ENCODE measurements at regions not wholly inside any gene's neighbourhood (a gene's known extent, or its start where the extent isn't known, plus 50 kb on each side); places are given as distances from the start of the nearest gene placed in this dataset.

DNA sequence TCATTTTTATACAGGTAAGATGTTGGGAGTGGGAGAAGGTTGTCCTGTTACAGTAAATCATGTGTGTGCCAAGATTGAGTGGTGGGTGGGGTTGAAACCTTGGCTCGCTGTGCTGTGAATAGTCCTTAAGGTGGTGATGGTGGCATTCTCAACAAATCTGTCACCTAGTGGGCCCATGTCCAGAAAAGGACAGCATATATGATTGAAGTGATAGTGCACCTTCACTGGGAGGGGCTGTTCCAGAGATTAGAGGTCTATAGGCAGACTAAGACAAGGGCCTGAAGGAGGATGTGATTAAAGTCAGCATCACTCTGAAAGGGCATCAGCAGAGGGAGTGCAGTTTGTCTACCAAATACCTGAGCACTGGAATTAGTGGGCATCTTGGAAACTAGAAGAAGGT lies 374.2 kb upstream of the C2CD4B start:
- POLR2A ChIA-PET: no interaction called here
- ATAC-seq (no peak), DNase-seq (no peak)
- Mint-ChIP-seq H3K27me3 (peaks cover 0 to 12% (median 3%) of the 10 kb centered on the region in 5 donors), H3K36me3 (no peaks in the 10 kb centered on the region), H3K4me3 (no peak overlapping the region), H3K9me3 (peaks cover 0 to 1% (median 0%) of the 10 kb centered on the region in 11 donors), H3K27ac (no peak overlapping the region), H3K4me1 (no peaks in the 10 kb centered on the region)
- intact Hi-C loops (cut with micrococcal nuclease): no loop called here
- Histone ChIP-seq H3K27me3 (ENCODE audit: control insufficient read depth in 2 of 2, insufficient read depth in 2 of 2, low read length in 2 of 2) (no peaks in the 10 kb centered on the region), H3K4me3 (ENCODE audit: low read length) (no peak overlapping the region), H3K9me3 (ENCODE audit: control insufficient read depth in 2 of 3, low read length in 3 of 3) (no peaks in the 10 kb centered on the region), H3K4me1 (ENCODE audit: control insufficient read depth in 2 of 2, insufficient read depth in 2 of 2, low read length in 2 of 2) (no peaks in the 10 kb centered on the region), H3K27ac (ENCODE audit: low read depth, low read length) (no peak overlapping the region), H3K36me3 (ENCODE audit: control insufficient read depth in 2 of 3, insufficient read depth in 3 of 3, low read length in 3 of 3) (no peaks in the 10 kb centered on the region)
- CTCF ChIA-PET: no interaction called here

DNA sequence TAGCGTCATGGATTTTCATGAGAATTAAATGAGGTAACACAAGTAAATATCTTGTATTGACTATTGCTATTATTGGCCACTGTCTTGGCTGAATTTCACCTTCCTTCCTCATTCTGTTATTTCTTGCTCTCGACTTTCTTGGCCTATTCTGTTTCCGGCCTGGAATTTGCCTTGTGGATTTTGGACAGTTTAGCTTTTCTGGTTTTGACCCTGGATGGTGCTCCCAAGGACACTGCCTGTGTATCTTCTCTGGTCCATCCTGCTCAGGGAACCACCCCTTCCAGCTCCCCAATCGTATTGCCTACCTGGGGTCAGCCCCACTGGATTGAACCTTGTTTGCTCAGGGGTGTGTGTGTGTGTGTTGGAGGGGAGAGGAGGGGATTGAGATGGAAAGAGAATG lies 376.2 kb upstream of the C2CD4B start:
- H3K36me3 Mint-ChIP-seq: no peaks in the 10 kb centered on the region

DNA sequence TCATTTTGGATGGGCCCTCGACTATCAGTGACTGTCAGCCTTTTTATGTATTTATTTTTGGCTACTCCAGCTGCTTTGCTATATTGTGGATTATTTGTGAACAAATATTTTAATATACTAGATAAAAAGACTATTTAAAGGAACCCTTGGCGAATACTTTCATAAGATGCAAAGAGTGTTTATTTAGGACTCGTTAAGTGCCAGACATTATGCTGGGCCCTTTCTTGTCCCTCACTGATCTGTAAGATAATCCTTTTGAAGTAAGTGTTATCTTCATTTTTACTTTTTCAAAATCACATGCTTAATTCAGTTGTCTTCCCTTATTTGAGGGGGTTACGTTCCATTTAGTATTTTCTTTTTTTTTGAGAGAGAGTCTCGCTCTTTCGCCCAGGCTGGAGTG lies 376.8 kb upstream of the C2CD4B start:
- peaks cover 0 to 12% (median 3%) of the 10 kb centered on the region in 5 donors for H3K27me3 Mint-ChIP-seq
- ATAC-seq (no peak), DNase-seq (no peak)
- intact Hi-C loops (cut with micrococcal nuclease): no loop called here
- Histone ChIP-seq H3K4me1 (ENCODE audit: control insufficient read depth in 2 of 2, insufficient read depth in 2 of 2, low read length in 2 of 2) (no peaks in the 10 kb centered on the region), H3K36me3 (ENCODE audit: control insufficient read depth in 2 of 3, insufficient read depth in 3 of 3, low read length in 3 of 3) (no peaks in the 10 kb centered on the region), H3K9me3 (ENCODE audit: control insufficient read depth in 2 of 3, low read length in 3 of 3) (no peaks in the 10 kb centered on the region), H3K27me3 (ENCODE audit: control insufficient read depth in 2 of 2, insufficient read depth in 2 of 2, low read length in 2 of 2) (no peaks in the 10 kb centered on the region), H3K27ac (ENCODE audit: low read depth, low read length) (no peak overlapping the region), H3K4me3 (ENCODE audit: low read length) (no peak overlapping the region)
- ChIA-PET CTCF (no interaction called here), POLR2A (no interaction called here)
- H3K4me1 Mint-ChIP-seq: no peaks in the 10 kb centered on the region
- H3K36me3 Mint-ChIP-seq: no peaks in the 10 kb centered on the region
- H3K9me3 Mint-ChIP-seq: peaks cover 0 to 2% (median 0%) of the 10 kb centered on the region in 11 donors
- no peak overlapping the region for H3K27ac Mint-ChIP-seq
- no peak overlapping the region for H3K4me3 Mint-ChIP-seq

More for the DNA sequence above, 376.2 kb upstream of the C2CD4B start:
- Mint-ChIP-seq H3K9me3 (peaks cover 0 to 2% (median 0%) of the 10 kb centered on the region in 11 donors), H3K4me3 (no peak overlapping the region), H3K27ac (no peak overlapping the region), H3K27me3 (peaks cover 0 to 12% (median 3%) of the 10 kb centered on the region in 5 donors), H3K4me1 (no peaks in the 10 kb centered on the region)
- POLR2A ChIA-PET: no interaction called here
- Histone ChIP-seq H3K4me1 (ENCODE audit: control insufficient read depth in 2 of 2, insufficient read depth in 2 of 2, low read length in 2 of 2) (no peaks in the 10 kb centered on the region), H3K27me3 (ENCODE audit: control insufficient read depth in 2 of 2, insufficient read depth in 2 of 2, low read length in 2 of 2) (no peaks in the 10 kb centered on the region), H3K36me3 (ENCODE audit: control insufficient read depth in 2 of 3, insufficient read depth in 3 of 3, low read length in 3 of 3) (no peaks in the 10 kb centered on the region), H3K27ac (ENCODE audit: low read depth, low read length) (no peak overlapping the region), H3K9me3 (ENCODE audit: control insufficient read depth in 2 of 3, low read length in 3 of 3) (no peaks in the 10 kb centered on the region), H3K4me3 (ENCODE audit: low read length) (no peak overlapping the region)
- CTCF ChIA-PET: no interaction called here
- no peak for DNase-seq
- no peak for ATAC-seq
- intact Hi-C loops (cut with micrococcal nuclease): no loop called here

DNA sequence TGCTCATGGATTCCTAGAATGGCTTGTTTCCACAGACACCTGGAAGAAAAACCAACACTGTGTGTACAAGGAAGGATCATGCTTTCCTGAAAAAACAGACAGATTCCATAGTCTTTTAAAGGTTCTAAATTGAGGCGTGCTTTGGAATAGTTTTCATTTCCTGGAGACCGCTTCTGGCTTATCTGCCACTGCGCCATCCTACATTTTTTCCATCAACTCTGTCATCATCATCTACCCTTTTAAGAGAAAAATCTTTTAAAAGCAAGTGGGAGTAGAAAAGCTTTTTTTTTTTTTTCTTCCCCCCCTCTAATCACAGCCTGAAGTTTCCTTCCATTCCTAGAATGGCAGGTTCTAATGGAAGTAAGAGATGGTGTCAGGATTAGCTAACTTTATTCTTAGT lies 379.4 kb upstream of the C2CD4B start:
- no peaks in the 10 kb centered on the region for H3K27me3 ChIP-seq (ENCODE audit: control insufficient read depth in 2 of 2, insufficient read depth in 2 of 2, low read length in 2 of 2)
- H3K4me1 Mint-ChIP-seq: no peaks in the 10 kb centered on the region
- H3K4me3 ChIP-seq (ENCODE audit: low read length): no peak overlapping the region
- no peak overlapping the region for H3K27ac ChIP-seq (ENCODE audit: low read depth, low read length)
- H3K27me3 Mint-ChIP-seq: peaks cover 0 to 9% (median 4%) of the 10 kb centered on the region in 5 donors
- H3K36me3 ChIP-seq (ENCODE audit: control insufficient read depth in 2 of 3, insufficient read depth in 3 of 3, low read length in 3 of 3): no peaks in the 10 kb centered on the region
- no peak overlapping the region for H3K4me3 Mint-ChIP-seq
- H3K4me1 ChIP-seq (ENCODE audit: control insufficient read depth in 2 of 2, insufficient read depth in 2 of 2, low read length in 2 of 2): no peaks in the 10 kb centered on the region
- ChIA-PET CTCF (no interaction called here), POLR2A (interaction anchor here (0.7 kb wide), 1 partner anchor 74 kb away, joined by 3 read pairs; no protein-coding TSS in a partner anchor)
- no peaks in the 10 kb centered on the region for H3K36me3 Mint-ChIP-seq
- ATAC-seq (no peak), DNase-seq (no peak)
- H3K9me3 ChIP-seq (ENCODE audit: control insufficient read depth in 2 of 3, low read length in 3 of 3): no peaks in the 10 kb centered on the region
- H3K27ac Mint-ChIP-seq: no peak overlapping the region
- intact Hi-C loops (cut with micrococcal nuclease): no loop called here
- H3K9me3 Mint-ChIP-seq: peaks cover 0 to 2% (median 0%) of the 10 kb centered on the region in 11 donors

DNA sequence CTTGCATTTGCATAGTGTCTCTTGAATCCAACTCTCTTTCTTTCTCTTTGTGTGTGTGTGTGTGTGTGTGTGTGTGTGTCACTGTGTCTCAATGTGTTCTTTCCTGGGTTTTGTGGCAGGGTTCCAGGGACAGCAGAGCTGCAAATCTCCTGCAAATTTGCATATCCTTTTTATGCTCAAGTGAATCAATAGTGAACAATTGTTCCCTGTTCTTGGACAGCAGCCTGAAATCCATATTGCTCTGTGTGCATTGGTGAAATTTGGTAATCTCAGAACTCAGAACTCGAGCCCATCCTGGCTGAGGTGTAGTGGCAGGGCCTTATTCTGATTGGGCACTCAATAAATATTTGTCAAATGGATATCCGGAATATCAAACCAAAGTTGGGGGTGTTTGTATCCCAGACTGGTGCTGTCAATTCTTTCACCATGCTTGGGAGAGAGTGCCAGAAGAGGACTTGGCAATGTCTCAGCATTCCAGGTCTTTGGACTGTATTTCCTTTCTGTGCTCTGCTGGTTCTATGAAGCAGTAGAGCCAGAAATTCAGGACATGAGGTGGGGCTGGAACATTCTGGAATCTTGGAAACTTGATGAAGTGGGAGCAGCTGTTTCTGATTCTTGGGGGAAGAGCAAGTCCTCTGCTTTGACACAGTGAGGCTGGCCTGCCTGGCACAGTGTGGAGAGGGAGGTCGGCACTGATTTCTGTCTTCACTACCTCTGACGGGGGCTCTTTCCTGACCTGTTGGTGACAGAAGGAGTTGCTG lies 380.6 kb upstream of the C2CD4B start:
- Mint-ChIP-seq H3K27me3 (peaks cover 0 to 16% (median 0%) of the 10 kb centered on the region in 5 donors), H3K4me3 (no peak overlapping the region), H3K9me3 (peaks cover 0 to 2% (median 0%) of the 10 kb centered on the region in 11 donors), H3K27ac (no peak overlapping the region), H3K36me3 (no peaks in the 10 kb centered on the region), H3K4me1 (peaks cover 0 to 2% (median 0%) of the 10 kb centered on the region in 7 donors)
- ChIA-PET POLR2A (no interaction called here), CTCF (no interaction called here)
- Histone ChIP-seq H3K36me3 (ENCODE audit: control insufficient read depth in 2 of 3, insufficient read depth in 3 of 3, low read length in 3 of 3) (no peaks in the 10 kb centered on the region), H3K4me3 (ENCODE audit: low read length) (no peak overlapping the region), H3K9me3 (ENCODE audit: control insufficient read depth in 2 of 3, low read length in 3 of 3) (no peaks in the 10 kb centered on the region), H3K4me1 (ENCODE audit: control insufficient read depth in 2 of 2, insufficient read depth in 2 of 2, low read length in 2 of 2) (no peaks in the 10 kb centered on the region), H3K27ac (ENCODE audit: low read depth, low read length) (no peak overlapping the region), H3K27me3 (ENCODE audit: control insufficient read depth in 2 of 2, insufficient read depth in 2 of 2, low read length in 2 of 2) (no peaks in the 10 kb centered on the region)
- intact Hi-C loops (cut with micrococcal nuclease): no loop called here
- no peak for ATAC-seq
- no peak for DNase-seq

DNA sequence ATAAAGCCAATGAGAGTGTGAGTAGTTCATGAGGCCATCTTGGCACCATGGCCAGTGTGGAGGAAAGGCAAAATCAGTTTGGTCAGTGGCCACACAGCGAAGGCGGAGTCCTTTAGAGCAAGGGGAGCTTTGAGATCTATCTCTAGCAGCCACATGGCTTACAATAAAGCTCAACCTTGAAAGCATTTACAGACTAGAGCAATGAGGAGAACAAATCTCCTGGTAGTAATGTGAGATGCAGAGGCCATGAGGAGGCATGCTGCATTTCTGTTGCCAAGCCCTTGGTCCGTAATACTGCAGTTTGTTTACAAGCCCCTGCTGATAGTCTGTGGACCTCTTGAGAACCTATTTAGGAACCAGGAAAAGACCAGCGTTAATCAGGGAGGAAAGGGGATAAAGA lies 381.5 kb upstream of the C2CD4B start:
- peaks cover 0 to 2% (median 0%) of the 10 kb centered on the region in 7 donors for H3K4me1 Mint-ChIP-seq
- no peak overlapping the region for H3K27ac Mint-ChIP-seq
- no peaks in the 10 kb centered on the region for H3K9me3 ChIP-seq (ENCODE audit: control insufficient read depth in 2 of 3, low read length in 3 of 3)
- H3K4me3 Mint-ChIP-seq: no peak overlapping the region
- no peak overlapping the region for H3K4me3 ChIP-seq (ENCODE audit: low read length)
- ATAC-seq: no peak
- peaks cover 0 to 2% (median 0%) of the 10 kb centered on the region in 11 donors for H3K9me3 Mint-ChIP-seq
- CTCF ChIA-PET: no interaction called here
- DNase-seq: no peak
- H3K36me3 ChIP-seq (ENCODE audit: control insufficient read depth in 2 of 3, insufficient read depth in 3 of 3, low read length in 3 of 3): no peaks in the 10 kb centered on the region
- H3K4me1 ChIP-seq (ENCODE audit: control insufficient read depth in 2 of 2, insufficient read depth in 2 of 2, low read length in 2 of 2): no peaks in the 10 kb centered on the region
- no peaks in the 10 kb centered on the region for H3K27me3 ChIP-seq (ENCODE audit: control insufficient read depth in 2 of 2, insufficient read depth in 2 of 2, low read length in 2 of 2)
- intact Hi-C loops (cut with micrococcal nuclease): no loop called here
- peaks cover 0 to 19% (median 0%) of the 10 kb centered on the region in 5 donors for H3K27me3 Mint-ChIP-seq
- H3K27ac ChIP-seq (ENCODE audit: low read depth, low read length): no peak overlapping the region
- no peaks in the 10 kb centered on the region for H3K36me3 Mint-ChIP-seq
- POLR2A ChIA-PET: no interaction called here

DNA sequence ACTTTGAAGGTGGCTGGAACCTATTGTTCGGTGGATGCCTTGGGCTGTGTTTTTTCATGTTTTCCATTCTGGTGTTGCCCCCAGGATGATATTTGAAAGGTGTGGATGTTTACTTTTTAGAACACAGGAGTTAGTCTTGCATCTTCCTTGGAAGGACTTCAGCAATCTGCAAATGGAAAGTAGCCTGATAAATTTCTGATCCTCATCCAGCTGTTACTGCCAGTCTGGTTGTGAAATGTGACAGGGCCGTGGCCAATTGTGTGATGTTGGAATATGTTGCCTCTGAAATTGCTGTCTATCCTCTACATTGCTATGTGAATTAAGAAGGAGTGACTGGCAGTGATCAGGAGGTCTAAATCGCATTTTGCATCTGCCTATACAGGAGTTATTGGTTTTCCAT lies 382.5 kb upstream of the C2CD4B start:
- Histone ChIP-seq H3K4me3 (ENCODE audit: low read length) (no peak overlapping the region), H3K4me1 (ENCODE audit: control insufficient read depth in 2 of 2, insufficient read depth in 2 of 2, low read length in 2 of 2) (no peaks in the 10 kb centered on the region), H3K9me3 (ENCODE audit: control insufficient read depth in 2 of 3, low read length in 3 of 3) (no peaks in the 10 kb centered on the region), H3K27me3 (ENCODE audit: control insufficient read depth in 2 of 2, insufficient read depth in 2 of 2, low read length in 2 of 2) (no peaks in the 10 kb centered on the region), H3K27ac (ENCODE audit: low read depth, low read length) (no peak overlapping the region), H3K36me3 (ENCODE audit: control insufficient read depth in 2 of 3, insufficient read depth in 3 of 3, low read length in 3 of 3) (no peaks in the 10 kb centered on the region)
- Mint-ChIP-seq H3K4me1 (peaks cover 0 to 2% (median 0%) of the 10 kb centered on the region in 7 donors), H3K27me3 (peaks cover 0 to 25% (median 5%) of the 10 kb centered on the region in 5 donors), H3K4me3 (no peak overlapping the region), H3K27ac (no peak overlapping the region), H3K36me3 (peaks cover 0 to 4% (median 0%) of the 10 kb centered on the region in 5 donors), H3K9me3 (peaks cover 0 to 5% (median 0%) of the 10 kb centered on the region in 11 donors)
- ATAC-seq (no peak), DNase-seq (no peak)
- CTCF ChIA-PET: no interaction called here
- intact Hi-C loops (cut with micrococcal nuclease): no loop called here
- POLR2A ChIA-PET: no interaction called here

Measured in naive thymus-derived CD4-positive, alpha-beta T cell (primary cell).